IPS DF 4.7 (cell line): ENCODE measurements at regions not wholly inside any gene's neighbourhood (a gene's known extent, or its start where the extent isn't known, plus 50 kb on each side); places are given as distances from the start of the nearest gene placed in this dataset.

Experiments used
- DNase-seq: peaks from one replicate; pipeline ENCODE4 v3.0.0-alpha.2; 2013; ENCODE audit warnings: low spot score; ENCODE audit errors: extremely low read depth

- DNase-seq: no peak
Observed at GRCh38 chr1:59170659-59171058, 126.2 kb upstream of the FGGY start.

GRCh38 chr1:59171788-59172187 lies 125.1 kb upstream of the FGGY start:
- DNase-seq: no peak

- DNase-seq: no peak
Observed at GRCh38 chr1:59172693-59173092, 124.2 kb upstream of the FGGY start.

GRCh38 chr1:59173721-59174120 lies 123.2 kb upstream of the FGGY start:
- DNase-seq: no peak

- no peak for DNase-seq
Observed at GRCh38 chr1:59176471-59176870, 120.4 kb upstream of the FGGY start.

- DNase-seq: no peak
Observed at GRCh38 chr1:59177756-59178155, 119.1 kb upstream of the FGGY start.

GRCh38 chr1:59178339-59179187 lies 118.3 kb upstream of the FGGY start:
- no peak for DNase-seq

- DNase-seq: no peak
Observed at GRCh38 chr1:59179673-59180072, 117.2 kb upstream of the FGGY start.

GRCh38 chr1:59180735-59181134 lies 116.2 kb upstream of the FGGY start:
- no peak for DNase-seq

- DNase-seq: no peak
Observed at GRCh38 chr1:59183749-59184317, 113.1 kb upstream of the FGGY start.

GRCh38 chr1:59184365-59184905 lies 112.5 kb upstream of the FGGY start:
- DNase-seq: no peak

GRCh38 chr1:59185163-59185860 lies 111.6 kb upstream of the FGGY start:
- no peak for DNase-seq

GRCh38 chr1:59186656-59187055 lies 110.2 kb upstream of the FGGY start:
- DNase-seq: no peak

- no peak for DNase-seq
Observed at GRCh38 chr1:59188413-59189213, 108.3 kb upstream of the FGGY start.

GRCh38 chr1:59193443-59194093 lies 103.3 kb upstream of the FGGY start:
- no peak for DNase-seq

- no peak for DNase-seq
Observed at GRCh38 chr1:59194621-59195020, 102.3 kb upstream of the FGGY start.

GRCh38 chr1:59195151-59195550 lies 101.7 kb upstream of the FGGY start:
- DNase-seq: no peak

GRCh38 chr1:59198564-59198963 lies 98.3 kb upstream of the FGGY start:
- DNase-seq: no peak

GRCh38 chr1:59199147-59199546 lies 97.7 kb upstream of the FGGY start:
- no peak for DNase-seq

GRCh38 chr1:59199719-59200376 lies 97.0 kb upstream of the FGGY start:
- no peak for DNase-seq
